HEK293T (cell line): ENCODE measurements at regions not wholly inside any gene's neighbourhood (a gene's known extent, or its start where the extent isn't known, plus 50 kb on each side); places are given as distances from the start of the nearest gene placed in this dataset.

ENCODE experiments used
- ARNT ChIP-seq: fragments of 450-650 bp; IDR thresholded peaks from 2 replicates; pipeline ENCODE4 v1.6.1; 2017; ENCODE audit warnings: mild to moderate bottlenecking
- BHLHE40 ChIP-seq: fragments of 450-650 bp; IDR thresholded peaks from 2 replicates; pipeline ENCODE4 v1.6.1; 2016; ENCODE audit warnings: mild to moderate bottlenecking, moderate library complexity, borderline replicate concordance
- CTBP1 ChIP-seq: fragments of 450-650 bp; IDR thresholded peaks from 2 replicates; pipeline ENCODE4 v1.6.1; 2016; ENCODE audit warnings: borderline replicate concordance
- ELF4 ChIP-seq: fragments of 450-650 bp; IDR thresholded peaks from 2 replicates; pipeline ENCODE4 v1.6.1; 2017; ENCODE audit warnings: antibody characterized with exemption
- FOXA1 ChIP-seq: fragments of 450-650 bp; IDR thresholded peaks from 2 replicates; pipeline ENCODE4 v1.6.1; 2016; ENCODE audit warnings: mild to moderate bottlenecking
- FOXK2 ChIP-seq: fragments of 450-650 bp; IDR thresholded peaks from 2 replicates; pipeline ENCODE4 v1.6.1; 2016; ENCODE audit warnings: mild to moderate bottlenecking
- FOXM1 ChIP-seq: fragments of 450-650 bp; IDR thresholded peaks from 2 replicates; pipeline ENCODE4 v1.6.1; 2017; ENCODE audit warnings: mild to moderate bottlenecking, borderline replicate concordance
- HDGF ChIP-seq: fragments of 450-650 bp; IDR thresholded peaks from 2 replicates; pipeline ENCODE4 v1.6.1; 2017; ENCODE audit warnings: antibody characterized with exemption, borderline replicate concordance
- L3MBTL2 ChIP-seq: fragments of 450-650 bp; conservative IDR thresholded peaks from 2 replicates; pipeline ENCODE4 v1.6.1; 2016; ENCODE audit warnings: mild to moderate bottlenecking
- NFRKB ChIP-seq: fragments of 450-650 bp; IDR thresholded peaks from 2 replicates; pipeline ENCODE4 v1.6.1; 2016; ENCODE audit warnings: mild to moderate bottlenecking, moderate library complexity
- SP1 ChIP-seq: fragments of 450-650 bp; IDR thresholded peaks from 2 replicates; pipeline ENCODE4 v1.6.1; 2017
- SUZ12 ChIP-seq: fragments of 450-650 bp; IDR thresholded peaks from 2 replicates; pipeline ENCODE4 v1.6.1; 2016; ENCODE audit warnings: mild to moderate bottlenecking
- TARDBP ChIP-seq: fragments of 450-650 bp; IDR thresholded peaks from 2 replicates; pipeline ENCODE4 v1.6.1; 2016
- ZNF384 ChIP-seq: fragments of 450-650 bp; IDR thresholded peaks from 2 replicates; pipeline ENCODE4 v1.6.1; 2016

- TF ChIP-seq SP1 (no peak), ELF4 (no peak), ARNT (no peak), TARDBP (no peak), BHLHE40 (no peak), FOXK2 (no peak), ZNF384 (no peak), L3MBTL2 (no peak), FOXM1 (no peak), SUZ12 (no peak), FOXA1 (no peak), HDGF (no peak), CTBP1 (no peak), NFRKB (no peak)
Observed at GRCh38 chr15:95918525-95918924, 412.0 kb upstream of the NR2F2 start.
